OCI-LY1 (cell line): ENCODE measurements at regions not wholly inside any gene's neighbourhood (a gene's known extent, or its start where the extent isn't known, plus 50 kb on each side); places are given as distances from the start of the nearest gene placed in this dataset.

Experiments used
- H2AFZ ChIP-seq: fragments of 200-600 bp; sonication (generic), shearing (Covaris generic); 2 replicates; pipeline ENCODE4 v1.6.0; 2014; ENCODE audit warnings: antibody characterized with exemption, mild to moderate bottlenecking, low read length
- H3F3A ChIP-seq: fragments of 200-600 bp; sonication (generic), shearing (Covaris generic); 2 replicates; pipeline ENCODE4 v1.6.0; 2014; ENCODE audit warnings: mild to moderate bottlenecking, antibody characterized with exemption, low read length, moderate library complexity; ENCODE audit not compliant: insufficient read depth
- H3K27ac ChIP-seq: fragments of 200-600 bp; sonication (generic); 2 replicates; pipeline ENCODE4 v1.5.1; 2014; ENCODE audit warnings: low read length, mixed run types, mild to moderate bottlenecking, low read depth; ENCODE audit not compliant: poor library complexity, severe bottlenecking
- H3K27me3 ChIP-seq: fragments of 200-600 bp; sonication (generic); 2 replicates; pipeline ENCODE4 v1.6.0; 2014; ENCODE audit warnings: antibody characterized with exemption, mild to moderate bottlenecking, low read length, moderate library complexity; ENCODE audit not compliant: insufficient read depth
- H3K36me3 ChIP-seq: fragments of 200-600 bp; sonication (generic); 2 replicates; pipeline ENCODE4 v1.6.1; 2014; ENCODE audit warnings: mild to moderate bottlenecking, antibody characterized with exemption, low read length, moderate library complexity, mixed read lengths; ENCODE audit not compliant: insufficient read depth
- H3K4me1 ChIP-seq: fragments of 200-600 bp; sonication (generic); 2 replicates; pipeline ENCODE4 v1.5.1; 2014; ENCODE audit warnings: mild to moderate bottlenecking, low read length, moderate library complexity; ENCODE audit not compliant: insufficient read depth, severe bottlenecking
- H3K4me2 ChIP-seq: fragments of 200-600 bp; sonication (generic), shearing (Covaris generic); 2 replicates; pipeline ENCODE4 v1.6.1; 2014; ENCODE audit warnings: low read length
- H3K4me3 ChIP-seq: fragments of 200-600 bp; sonication (generic); 2 replicates; pipeline ENCODE4 v1.5.1; 2014; ENCODE audit warnings: low read length, low read depth, mild to moderate bottlenecking, mixed read lengths; ENCODE audit not compliant: poor library complexity, severe bottlenecking
- H3K79me2 ChIP-seq: fragments of 200-600 bp; shearing (Covaris generic); 2 replicates; pipeline ENCODE4 v1.6.1; 2016; ENCODE audit warnings: mixed run types, low read length, mixed read lengths; ENCODE audit not compliant: insufficient read depth
- H3K9ac ChIP-seq: fragments of 200-600 bp; sonication (generic), shearing (Covaris generic); 2 replicates; pipeline ENCODE4 v1.6.1; 2014; ENCODE audit warnings: mild to moderate bottlenecking, low read length, mixed read lengths
- H3K9me2 ChIP-seq: fragments of 200-600 bp; sonication (generic), shearing (Covaris generic); 2 replicates; pipeline ENCODE4 v1.6.1; 2014; ENCODE audit warnings: low read depth, mild to moderate bottlenecking, low read length, mixed read lengths
- H3K9me3 ChIP-seq: fragments of 200-600 bp; shearing (Covaris generic); 2 replicates; pipeline ENCODE4 v1.6.1; 2014; ENCODE audit warnings: low read length, mixed read lengths
- H4K20me1 ChIP-seq: fragments of 200-600 bp; sonication (generic), shearing (Covaris generic); 2 replicates; pipeline ENCODE4 v1.6.0; 2016; ENCODE audit warnings: mild to moderate bottlenecking, low read length; ENCODE audit not compliant: insufficient read depth
- EZH2 ChIP-seq: fragments of 200-600 bp; sonication (generic), shearing (Covaris generic); IDR thresholded peaks from 2 replicates; pipeline ENCODE4 v1.8.0; 2017; ENCODE audit warnings: borderline replicate concordance, mixed run types, mild to moderate bottlenecking, antibody characterized with exemption, low read length, moderate library complexity, mixed read lengths
- TF ChIP-seq, protein P1 (sequence below): fragments of 200-600 bp; sonication (generic), shearing (Covaris generic); IDR thresholded peaks from 2 replicates; pipeline ENCODE4 v1.5.1; 2017; ENCODE audit warnings: mild to moderate bottlenecking, antibody characterized with exemption, low read length, moderate library complexity, mixed read lengths

DNA sequence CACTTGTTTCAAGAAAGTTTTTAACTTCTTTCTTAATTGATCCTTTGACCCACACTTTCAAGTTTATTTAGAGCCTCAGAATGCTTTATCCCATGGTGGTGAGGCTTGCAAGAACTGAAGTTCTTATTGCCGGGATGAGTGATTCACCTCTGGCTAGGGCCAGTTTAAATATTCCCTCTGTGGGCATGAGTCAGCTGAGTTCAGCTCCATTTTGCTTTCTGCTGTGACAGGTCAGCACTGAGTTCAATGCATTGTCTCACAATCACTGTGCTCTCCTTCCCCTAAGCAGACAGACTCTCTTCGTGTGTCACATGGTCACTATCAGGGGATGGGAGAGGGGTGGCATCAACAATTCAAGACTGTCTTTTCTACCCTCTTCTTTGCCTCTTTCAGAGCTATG is 514.6 kb upstream of the FBXO33 start:
- no peaks in the 10 kb centered on the region for H3K4me1 ChIP-seq
- H3K27me3 ChIP-seq: no peaks in the 10 kb centered on the region
- no peaks in the 10 kb centered on the region for H3K36me3 ChIP-seq
- H3K9me3 ChIP-seq: peaks cover 3% of the 10 kb centered on the region; the same call in 1 of the 2 replicates
- H3K9me2 ChIP-seq: no peaks in the 10 kb centered on the region
- no peak overlapping the region for H2AFZ ChIP-seq
- H3K79me2 ChIP-seq: no peaks in the 10 kb centered on the region
- H3K9ac ChIP-seq: no peak overlapping the region
- TF ChIP-seq, protein P1, sequence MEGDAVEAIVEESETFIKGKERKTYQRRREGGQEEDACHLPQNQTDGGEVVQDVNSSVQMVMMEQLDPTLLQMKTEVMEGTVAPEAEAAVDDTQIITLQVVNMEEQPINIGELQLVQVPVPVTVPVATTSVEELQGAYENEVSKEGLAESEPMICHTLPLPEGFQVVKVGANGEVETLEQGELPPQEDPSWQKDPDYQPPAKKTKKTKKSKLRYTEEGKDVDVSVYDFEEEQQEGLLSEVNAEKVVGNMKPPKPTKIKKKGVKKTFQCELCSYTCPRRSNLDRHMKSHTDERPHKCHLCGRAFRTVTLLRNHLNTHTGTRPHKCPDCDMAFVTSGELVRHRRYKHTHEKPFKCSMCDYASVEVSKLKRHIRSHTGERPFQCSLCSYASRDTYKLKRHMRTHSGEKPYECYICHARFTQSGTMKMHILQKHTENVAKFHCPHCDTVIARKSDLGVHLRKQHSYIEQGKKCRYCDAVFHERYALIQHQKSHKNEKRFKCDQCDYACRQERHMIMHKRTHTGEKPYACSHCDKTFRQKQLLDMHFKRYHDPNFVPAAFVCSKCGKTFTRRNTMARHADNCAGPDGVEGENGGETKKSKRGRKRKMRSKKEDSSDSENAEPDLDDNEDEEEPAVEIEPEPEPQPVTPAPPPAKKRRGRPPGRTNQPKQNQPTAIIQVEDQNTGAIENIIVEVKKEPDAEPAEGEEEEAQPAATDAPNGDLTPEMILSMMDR: no peak
- no peak for TF ChIP-seq EZH2
- no peak overlapping the region for H3K27ac ChIP-seq
- H3F3A ChIP-seq: no peaks in the 10 kb centered on the region
- H4K20me1 ChIP-seq: no peaks in the 10 kb centered on the region
- no peak overlapping the region for H3K4me2 ChIP-seq
- no peak overlapping the region for H3K4me3 ChIP-seq

DNA sequence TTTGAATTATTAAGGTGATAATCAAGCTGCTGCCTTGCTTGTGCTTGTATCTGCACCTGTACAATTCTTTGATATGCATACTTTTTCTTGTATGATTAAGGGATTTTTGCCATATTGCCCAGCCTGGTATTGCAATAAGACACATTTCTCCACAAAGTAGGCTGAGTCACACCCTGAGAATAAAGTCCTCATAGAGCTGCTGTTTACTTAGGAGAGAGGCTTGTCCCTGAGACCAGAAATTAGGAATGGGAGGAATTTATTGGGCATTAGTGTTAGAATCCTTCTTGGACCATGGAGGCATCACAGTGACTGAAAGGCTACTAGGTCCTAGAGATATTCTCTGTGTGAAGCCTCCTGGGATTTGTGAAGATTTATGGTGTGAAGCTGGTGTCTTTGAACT is 506.8 kb upstream of the FBXO33 start:
- no peak overlapping the region for H3K27ac ChIP-seq
- no peaks in the 10 kb centered on the region for H3K27me3 ChIP-seq
- H3F3A ChIP-seq: no peaks in the 10 kb centered on the region
- peaks cover 11% of the 10 kb centered on the region for H3K4me1 ChIP-seq
- H3K9ac ChIP-seq: no peak overlapping the region
- no peak for TF ChIP-seq EZH2
- TF ChIP-seq, protein P1: no peak
- H3K9me3 ChIP-seq: peaks cover 3% of the 10 kb centered on the region; the same call in 1 of the 2 replicates
- H4K20me1 ChIP-seq: no peaks in the 10 kb centered on the region
- no peaks in the 10 kb centered on the region for H3K9me2 ChIP-seq
- no peaks in the 10 kb centered on the region for H3K79me2 ChIP-seq
- H2AFZ ChIP-seq: no peak overlapping the region
- H3K4me3 ChIP-seq: no peak overlapping the region
- no peak overlapping the region for H3K4me2 ChIP-seq
- H3K36me3 ChIP-seq: no peaks in the 10 kb centered on the region

DNA sequence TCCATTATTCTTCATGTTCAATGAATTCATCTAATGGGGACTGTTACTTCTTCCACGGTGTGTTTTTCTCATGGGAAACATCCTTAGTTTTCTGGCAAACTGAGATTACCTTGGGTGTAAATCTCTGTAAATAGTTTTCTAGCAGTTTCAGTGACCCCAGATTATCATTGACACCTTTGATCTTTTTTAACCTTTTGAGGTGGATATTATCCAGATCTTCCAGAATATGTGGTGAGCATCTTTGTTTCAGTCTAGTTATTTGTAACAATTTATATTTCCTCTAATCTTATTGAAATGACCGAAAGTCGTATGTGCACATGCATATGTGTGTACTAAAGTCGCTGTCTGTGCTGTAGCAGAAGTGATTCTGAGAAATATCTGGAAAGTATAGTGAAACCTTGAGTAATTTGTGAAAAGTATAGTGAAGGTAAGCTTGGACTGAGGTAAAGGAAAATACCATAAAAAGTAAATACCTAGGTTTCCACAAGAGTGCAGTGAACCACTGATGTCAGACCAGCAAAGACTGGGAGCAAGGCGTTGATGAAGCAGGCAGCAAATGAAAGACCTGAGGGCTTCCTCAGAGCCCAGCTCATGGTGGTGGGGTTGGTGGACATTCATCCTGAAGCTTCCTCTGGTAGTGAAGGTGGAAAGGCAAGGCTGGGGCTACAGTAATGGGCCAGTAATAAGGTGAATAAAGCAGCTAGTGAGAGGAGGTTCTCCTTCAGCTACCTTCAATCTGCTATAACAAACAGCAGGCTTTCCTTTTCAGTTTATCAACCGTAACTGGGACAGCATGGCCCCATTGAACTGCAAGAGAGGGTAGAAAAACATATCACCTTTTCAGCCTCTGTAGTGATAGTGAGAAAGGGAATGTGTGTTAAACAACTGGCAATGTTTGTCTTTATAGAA is 480.2 kb upstream of the FBXO33 start:
- peak overlapping the region; percentile 30; the same call in 1 of the 2 replicates for H2AFZ ChIP-seq
- H3K9ac ChIP-seq: no peak overlapping the region
- H3K9me3 ChIP-seq: no peaks in the 10 kb centered on the region
- peaks cover 11% of the 10 kb centered on the region for H3K4me1 ChIP-seq
- H4K20me1 ChIP-seq: no peaks in the 10 kb centered on the region
- H3K4me3 ChIP-seq: no peak overlapping the region
- no peaks in the 10 kb centered on the region for H3K79me2 ChIP-seq
- no peaks in the 10 kb centered on the region for H3K27me3 ChIP-seq
- no peaks in the 10 kb centered on the region for H3F3A ChIP-seq
- TF ChIP-seq, protein P1: no peak
- no peak for TF ChIP-seq EZH2
- H3K4me2 ChIP-seq: no peak overlapping the region
- no peaks in the 10 kb centered on the region for H3K36me3 ChIP-seq
- no peaks in the 10 kb centered on the region for H3K9me2 ChIP-seq
- no peak overlapping the region for H3K27ac ChIP-seq
